ENCODE measurements at regions not wholly inside any gene's neighbourhood (a gene's known extent, or its start where the extent isn't known, plus 50 kb on each side); places are given as distances from the start of the nearest gene placed in this dataset.
"Not testable (repeated sequence)": the region's sequence is repeated elsewhere in the genome, so short reads cannot be mapped to it uniquely, and the experiment has no call there.

DNA sequence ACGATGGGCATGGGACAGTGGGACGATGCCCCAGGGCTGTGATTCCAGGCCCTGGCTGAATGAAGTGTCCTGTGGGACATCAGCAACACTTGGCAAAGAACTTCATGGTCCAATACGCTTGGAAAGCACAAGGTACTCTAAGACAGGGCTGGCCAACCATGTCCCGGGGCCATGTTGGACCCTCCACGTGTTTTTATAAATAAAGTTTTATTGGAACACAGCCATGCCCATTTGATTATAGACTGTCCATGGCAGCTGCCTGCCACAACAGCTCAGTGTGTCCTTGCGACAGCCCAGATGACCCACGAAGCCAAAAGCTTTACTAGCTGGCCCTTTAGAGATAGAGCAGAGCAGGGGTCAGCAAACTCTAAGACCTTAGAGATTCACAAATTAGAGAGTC, 282.1 kb downstream of the C16orf95 start:
- DNase-seq (ENCODE audit: low read depth) = no peak
- no peak overlapping the region for H3K4me3 ChIP-seq (ENCODE audit: low read length)
- TF ChIP-seq, protein P1, sequence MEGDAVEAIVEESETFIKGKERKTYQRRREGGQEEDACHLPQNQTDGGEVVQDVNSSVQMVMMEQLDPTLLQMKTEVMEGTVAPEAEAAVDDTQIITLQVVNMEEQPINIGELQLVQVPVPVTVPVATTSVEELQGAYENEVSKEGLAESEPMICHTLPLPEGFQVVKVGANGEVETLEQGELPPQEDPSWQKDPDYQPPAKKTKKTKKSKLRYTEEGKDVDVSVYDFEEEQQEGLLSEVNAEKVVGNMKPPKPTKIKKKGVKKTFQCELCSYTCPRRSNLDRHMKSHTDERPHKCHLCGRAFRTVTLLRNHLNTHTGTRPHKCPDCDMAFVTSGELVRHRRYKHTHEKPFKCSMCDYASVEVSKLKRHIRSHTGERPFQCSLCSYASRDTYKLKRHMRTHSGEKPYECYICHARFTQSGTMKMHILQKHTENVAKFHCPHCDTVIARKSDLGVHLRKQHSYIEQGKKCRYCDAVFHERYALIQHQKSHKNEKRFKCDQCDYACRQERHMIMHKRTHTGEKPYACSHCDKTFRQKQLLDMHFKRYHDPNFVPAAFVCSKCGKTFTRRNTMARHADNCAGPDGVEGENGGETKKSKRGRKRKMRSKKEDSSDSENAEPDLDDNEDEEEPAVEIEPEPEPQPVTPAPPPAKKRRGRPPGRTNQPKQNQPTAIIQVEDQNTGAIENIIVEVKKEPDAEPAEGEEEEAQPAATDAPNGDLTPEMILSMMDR (IDR thresholded peaks at IDR 0.05; ENCODE audit: insufficient read depth, low read depth, low read length, missing control alignments) = no peak

DNA sequence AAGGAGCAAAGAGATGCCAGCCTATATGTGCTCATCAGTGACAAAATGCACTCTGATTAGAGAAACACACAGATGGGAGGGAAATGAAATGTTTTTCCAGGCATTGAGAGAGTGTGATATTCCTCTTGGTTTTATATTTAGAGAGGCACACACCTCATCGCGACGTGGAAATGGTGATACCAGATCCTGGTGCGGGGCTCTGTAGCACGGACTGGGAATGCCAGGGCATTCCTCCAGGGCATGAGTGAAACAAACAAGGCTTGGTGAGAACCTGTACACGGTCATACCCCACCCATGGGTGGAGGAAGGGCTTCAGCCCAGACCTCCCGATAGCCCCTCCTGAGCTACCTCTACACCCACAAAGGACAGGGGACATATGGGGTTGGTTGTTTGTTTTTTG, 280.2 kb downstream of the C16orf95 start:
- TF ChIP-seq, protein P1 (IDR thresholded peaks at IDR 0.05; ENCODE audit: insufficient read depth, low read depth, low read length, missing control alignments) = no peak
- no peak overlapping the region for H3K4me3 ChIP-seq (ENCODE audit: low read length)
- DNase-seq (ENCODE audit: low read depth) = no peak

DNA sequence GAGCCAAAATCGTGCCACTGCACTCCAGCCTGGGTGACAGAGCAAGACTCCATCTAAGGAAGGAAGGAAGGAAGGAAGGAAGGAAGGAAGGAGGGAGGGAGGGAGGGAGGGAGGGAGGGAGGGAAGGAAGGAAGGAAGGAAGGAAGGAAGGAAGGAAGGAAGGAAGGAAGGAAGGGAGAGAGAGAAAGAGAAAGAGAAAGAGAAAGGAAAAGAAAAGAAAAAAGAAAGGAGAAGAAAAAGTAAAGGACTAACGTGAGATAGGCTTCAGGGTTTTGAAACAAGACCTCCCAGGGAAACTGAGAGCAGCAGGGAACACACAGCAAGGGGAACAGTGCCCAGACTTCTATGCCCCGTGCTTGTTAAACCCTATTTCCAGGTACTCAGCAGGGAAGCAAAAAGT, 278.7 kb downstream of the C16orf95 start:
- H3K4me3 ChIP-seq (ENCODE audit: low read length); DNase-seq (ENCODE audit: low read depth): not testable (repeated sequence)

GRCh38 chr16:87040169-87041117, 276.7 kb downstream of the C16orf95 start:
- TF ChIP-seq, protein P1 (IDR thresholded peaks at IDR 0.05; ENCODE audit: insufficient read depth, low read depth, low read length, missing control alignments) = no peak
- DNase-seq (ENCODE audit: low read depth) = no peak
- H3K4me3 ChIP-seq (ENCODE audit: low read length) = no peak overlapping the region

DNA sequence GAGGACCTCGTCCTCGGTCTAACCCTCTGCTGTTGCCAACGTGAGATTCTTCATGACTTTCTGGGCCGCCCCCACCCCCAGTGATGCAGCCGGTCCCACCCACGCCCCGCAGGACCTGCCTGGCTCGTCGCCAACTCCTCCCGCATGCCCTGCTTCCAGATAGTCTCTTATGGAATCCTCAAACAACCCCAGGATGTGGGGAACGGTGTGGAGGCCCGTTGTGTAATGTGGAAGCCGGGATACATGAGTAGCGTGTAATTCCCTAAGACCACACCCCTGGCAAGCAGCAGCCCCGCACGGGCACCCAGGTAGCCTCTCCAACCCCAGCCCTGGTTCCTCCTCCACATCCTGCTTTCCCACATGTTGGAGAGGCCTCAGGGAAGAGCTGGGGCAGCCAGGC, 275.9 kb downstream of the C16orf95 start:
- TF ChIP-seq, protein P1 (IDR thresholded peaks at IDR 0.05; ENCODE audit: insufficient read depth, low read depth, low read length, missing control alignments) = no peak
- H3K4me3 ChIP-seq (ENCODE audit: low read length) = no peak overlapping the region
- no peak for DNase-seq (ENCODE audit: low read depth)

- no peak for DNase-seq (ENCODE audit: low read depth)
- TF ChIP-seq, protein P1 (IDR thresholded peaks at IDR 0.05; ENCODE audit: insufficient read depth, low read depth, low read length, missing control alignments) = no peak
- no peak overlapping the region for H3K4me3 ChIP-seq (ENCODE audit: low read length)
Measured at GRCh38 chr16:87042551-87043230, 274.5 kb downstream of the C16orf95 start.

GRCh38 chr16:87043231-87044031, 273.8 kb downstream of the C16orf95 start:
- H3K4me3 ChIP-seq (ENCODE audit: low read length) = no peak overlapping the region
- TF ChIP-seq, protein P1 (IDR thresholded peaks at IDR 0.05; ENCODE audit: insufficient read depth, low read depth, low read length, missing control alignments) = no peak
- no peak for DNase-seq (ENCODE audit: low read depth)
